ENCODE measurements at regions not wholly inside any gene's neighbourhood (a gene's known extent, or its start where the extent isn't known, plus 50 kb on each side); places are given as distances from the start of the nearest gene placed in this dataset.

DNA sequence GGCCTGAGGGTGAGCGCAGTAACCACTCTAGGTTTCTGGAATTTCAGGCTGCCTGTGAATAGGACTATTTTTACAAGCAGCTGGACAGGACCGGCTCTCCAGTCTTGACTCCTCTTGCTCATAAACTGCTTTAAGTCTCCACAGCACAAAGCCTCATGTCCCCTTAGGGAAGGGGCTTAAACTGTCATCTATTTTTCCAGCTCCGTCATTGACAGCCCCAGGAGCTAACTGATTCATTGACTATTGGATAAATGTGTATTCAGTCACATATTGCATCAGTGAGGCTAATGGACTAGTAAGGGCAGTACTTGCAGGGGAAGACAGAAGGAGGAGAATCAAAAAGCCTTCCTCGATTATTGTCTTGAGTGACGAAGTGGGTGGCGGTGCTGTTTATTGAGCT is 719.4 kb upstream of the ADAMTS16 start:
- DNase-seq, result no peak

GRCh38 chr5:4422247-4422646 is 717.9 kb upstream of the ADAMTS16 start:
- DNase-seq, result no peak

DNA sequence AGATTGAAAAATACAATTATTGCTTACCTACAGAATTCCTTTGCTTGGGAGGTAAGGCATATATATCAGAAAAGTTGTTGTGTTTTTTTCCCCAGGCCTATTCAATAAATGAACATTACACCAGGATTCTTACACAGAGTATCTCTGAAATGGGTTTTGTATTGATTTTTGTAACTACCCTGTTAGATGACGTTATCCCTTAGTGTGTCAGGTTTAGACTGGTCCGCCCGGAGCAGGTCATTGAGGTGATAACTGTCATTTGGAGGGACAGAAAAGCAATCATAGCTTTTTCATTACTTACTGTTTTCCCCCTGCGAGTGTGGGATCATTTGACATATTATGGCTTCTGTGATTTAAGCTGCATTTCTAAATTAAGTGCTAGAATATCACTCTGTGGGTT is 715.2 kb upstream of the ADAMTS16 start:
- no peak for DNase-seq

DNA sequence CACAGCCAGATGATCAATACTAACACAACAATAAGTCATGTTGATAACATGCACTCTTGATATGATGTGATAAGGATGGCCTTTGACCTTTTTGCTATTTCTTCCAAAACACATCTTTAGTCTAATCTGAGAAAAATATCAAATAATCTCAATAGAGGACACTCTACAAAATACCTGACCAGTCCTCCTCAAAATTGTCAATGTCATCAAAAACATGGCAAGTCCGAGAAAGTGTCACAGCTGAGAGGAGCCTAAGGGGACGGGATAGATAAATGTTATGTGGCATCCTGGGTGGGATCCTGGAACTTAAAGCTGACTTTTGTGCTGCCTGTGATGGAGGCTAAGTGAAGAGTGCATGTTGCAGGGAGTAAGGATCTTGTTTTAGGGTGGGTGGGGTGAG is 699.6 kb upstream of the ADAMTS16 start:
- no peak for DNase-seq

GRCh38 chr5:4442221-4442620 is 697.9 kb upstream of the ADAMTS16 start:
- no peak for DNase-seq

DNA sequence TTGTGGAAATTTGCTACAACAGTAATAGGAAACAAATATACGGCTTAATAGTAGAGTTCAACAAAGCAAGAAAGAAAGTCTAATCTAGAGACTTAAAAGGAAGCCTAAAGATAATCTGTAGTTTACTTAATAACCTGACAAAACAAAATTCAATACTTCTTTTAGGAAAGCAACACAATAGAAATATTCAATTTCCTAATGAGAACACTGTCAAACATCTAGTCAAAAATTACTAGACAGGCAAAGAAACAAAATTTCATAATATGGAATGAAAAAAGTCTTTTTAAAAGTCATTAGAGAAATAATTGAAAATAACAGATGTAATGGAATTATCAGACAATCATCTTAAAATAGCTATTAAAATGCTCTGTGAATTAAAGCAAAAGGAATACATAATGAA is 692.5 kb upstream of the ADAMTS16 start:
- DNase-seq, result no peak

DNA sequence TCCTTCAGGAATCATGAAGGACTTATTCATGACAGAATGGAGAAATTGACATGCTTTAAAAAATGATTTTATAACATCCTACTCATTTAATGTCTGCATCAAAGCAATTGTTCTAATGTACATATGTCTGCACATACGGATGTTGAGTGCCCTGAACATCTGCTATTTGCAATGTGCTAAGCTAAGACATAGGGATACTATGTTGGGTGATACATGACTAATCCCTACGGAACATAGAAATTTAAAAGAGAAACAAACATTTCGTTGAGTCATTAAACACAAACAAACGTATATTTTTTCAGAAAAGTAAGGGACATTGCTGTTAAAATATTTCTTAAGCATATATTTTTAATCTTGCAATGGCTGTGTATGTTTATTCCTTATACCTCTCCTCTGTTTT is 686.5 kb upstream of the ADAMTS16 start:
- DNase-seq, result no peak

GRCh38 chr5:4479426-4479825 is 660.7 kb upstream of the ADAMTS16 start:
- DNase-seq, result no peak

GRCh38 chr5:4480528-4481349 is 659.4 kb upstream of the ADAMTS16 start:
- no peak for DNase-seq

DNA sequence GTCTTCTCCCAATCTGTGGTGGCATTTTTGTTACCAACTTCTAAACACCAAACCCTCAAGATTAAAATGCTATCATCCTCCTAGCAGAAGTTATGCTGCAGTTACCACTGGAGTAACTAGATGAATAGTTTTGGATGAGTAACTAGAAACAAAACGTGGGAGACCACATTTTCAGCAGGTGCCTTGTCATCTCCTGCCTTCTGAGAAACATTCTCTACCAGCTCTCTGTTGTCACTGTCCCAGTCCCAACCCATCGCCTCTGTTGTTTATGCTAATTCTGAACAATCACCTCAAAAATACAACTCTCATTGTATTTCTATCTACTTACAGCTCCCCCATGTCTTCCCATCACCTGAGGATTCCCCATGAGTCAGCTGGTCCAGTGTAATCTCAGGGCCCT is 652.5 kb upstream of the ADAMTS16 start:
- DNase-seq, result no peak

- DNase-seq, result no peak
Observed at GRCh38 chr5:4511996-4512656, 628.0 kb upstream of the ADAMTS16 start.

DNA sequence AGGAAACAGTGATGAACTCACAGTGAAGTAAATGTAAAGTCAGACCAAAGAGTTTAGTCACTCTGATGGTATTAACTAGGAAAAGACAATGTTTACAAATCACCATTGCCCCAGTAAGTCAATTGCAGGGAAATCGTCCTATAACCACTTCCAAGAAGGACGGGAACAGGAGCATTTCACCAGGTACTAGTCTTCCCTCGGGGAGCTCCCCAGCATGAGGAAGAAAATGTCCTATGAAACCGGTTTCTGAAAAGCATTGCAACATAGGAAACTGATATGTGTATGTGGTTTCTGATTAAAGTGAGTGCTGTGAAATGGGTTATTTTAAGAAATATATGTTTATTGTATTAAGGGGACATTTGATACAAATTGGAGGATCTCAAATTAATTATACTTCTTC is 626.7 kb upstream of the ADAMTS16 start:
- DNase-seq, result no peak

GRCh38 chr5:4514067-4514648 is 626.0 kb upstream of the ADAMTS16 start:
- DNase-seq, result no peak

DNA sequence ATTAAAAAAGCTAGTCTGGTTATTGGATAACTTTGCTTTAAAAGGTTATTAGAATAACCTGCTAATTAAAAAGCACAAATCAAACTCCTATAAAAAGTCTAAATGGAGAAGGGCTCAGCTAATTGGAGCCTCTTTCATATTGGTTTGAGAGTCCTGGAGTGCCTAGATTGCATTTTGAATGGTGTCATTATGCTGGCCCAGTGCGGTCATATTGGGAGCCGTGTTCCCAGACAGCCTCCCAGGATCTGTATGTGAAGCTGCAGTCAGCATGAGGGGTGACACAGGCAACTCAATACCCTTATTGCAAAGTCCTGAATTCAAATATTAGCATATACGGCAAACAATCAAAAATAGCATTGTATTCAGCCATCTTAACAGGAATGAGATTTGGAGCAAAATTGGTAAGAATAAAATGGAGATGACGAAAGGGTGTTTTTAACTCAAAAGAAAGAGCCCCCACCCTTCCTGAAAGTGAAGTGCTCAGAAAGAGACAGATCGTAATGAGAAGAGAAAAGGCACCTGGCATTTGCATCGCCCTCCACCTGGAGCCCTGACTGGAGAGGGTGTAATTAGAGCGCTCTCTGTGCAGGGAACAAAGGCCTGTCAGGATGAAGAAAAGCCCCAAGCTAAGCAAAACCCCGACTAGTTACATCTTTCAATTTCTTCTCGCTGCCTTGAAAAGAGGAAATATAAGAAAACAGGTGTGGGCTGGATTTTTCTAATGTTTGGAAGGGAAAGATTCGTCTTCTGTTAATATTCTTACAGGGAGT is 621.0 kb upstream of the ADAMTS16 start:
- DNase-seq, result no peak

DNA sequence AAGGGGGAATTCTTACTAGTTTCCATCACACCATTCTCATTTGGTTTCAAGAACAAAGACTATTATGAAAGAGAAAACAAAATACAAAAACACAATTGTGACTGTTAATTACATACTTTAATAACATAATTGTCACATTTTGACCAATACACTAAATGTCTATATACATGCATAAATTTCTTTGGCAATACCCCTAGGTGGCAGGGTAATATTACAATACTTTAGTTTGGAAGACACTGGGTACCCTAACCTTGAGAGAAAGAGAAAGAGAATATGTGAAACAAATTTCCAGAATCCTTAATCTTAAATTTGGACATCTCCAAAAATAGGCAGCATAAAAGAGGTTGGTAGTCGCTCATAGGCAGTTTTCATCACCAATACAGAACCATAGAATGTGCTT is 619.6 kb upstream of the ADAMTS16 start:
- DNase-seq, result no peak

- no peak for DNase-seq
Observed at GRCh38 chr5:4523038-4523437, 617.1 kb upstream of the ADAMTS16 start.

DNA sequence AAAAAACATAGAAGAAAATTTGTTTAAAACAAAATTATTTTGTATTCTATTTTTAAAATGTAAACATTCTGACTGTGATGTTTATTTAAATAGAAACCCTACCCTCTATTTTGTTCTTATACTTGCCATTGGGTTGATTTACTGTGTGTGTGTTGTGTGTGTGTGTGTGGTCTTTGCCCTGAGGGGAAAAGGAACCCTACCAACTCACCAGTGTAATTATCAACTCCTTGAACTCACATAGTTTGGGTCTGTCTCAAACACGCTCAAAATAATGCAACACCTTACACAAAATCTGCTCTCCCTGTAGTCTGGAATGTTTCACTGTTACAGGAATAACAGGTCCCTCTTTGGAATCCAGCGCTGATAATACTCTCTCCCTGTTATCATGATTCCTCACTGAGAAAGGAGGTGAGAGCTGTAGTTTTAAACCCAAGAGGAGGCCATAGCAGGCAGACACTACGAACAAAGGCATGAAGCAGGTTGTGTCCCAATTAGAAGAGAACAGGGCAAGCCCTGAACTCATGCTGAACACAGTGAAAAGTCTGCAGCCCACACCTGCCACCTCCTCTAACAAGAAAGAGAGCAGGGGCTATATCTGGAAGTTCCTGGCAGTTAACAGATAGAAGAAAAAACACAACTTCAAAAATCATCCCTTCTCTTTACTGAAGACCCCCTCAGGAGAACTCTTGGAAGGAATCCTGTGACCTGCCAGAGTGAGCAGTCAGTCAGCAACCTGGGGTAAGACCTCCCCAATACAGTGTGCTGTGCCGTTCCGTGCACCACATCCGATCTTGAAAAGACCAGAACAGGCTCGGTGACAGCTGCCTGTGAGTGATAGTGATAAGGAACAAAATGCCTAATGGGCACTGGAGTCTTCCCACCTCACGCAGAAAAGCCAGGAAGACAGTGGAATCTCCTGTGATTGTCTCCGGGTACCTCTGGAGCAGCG is 608.1 kb upstream of the ADAMTS16 start:
- DNase-seq, result no peak

GRCh38 chr5:4532705-4533080 is 607.4 kb upstream of the ADAMTS16 start:
- no peak for DNase-seq

DNA sequence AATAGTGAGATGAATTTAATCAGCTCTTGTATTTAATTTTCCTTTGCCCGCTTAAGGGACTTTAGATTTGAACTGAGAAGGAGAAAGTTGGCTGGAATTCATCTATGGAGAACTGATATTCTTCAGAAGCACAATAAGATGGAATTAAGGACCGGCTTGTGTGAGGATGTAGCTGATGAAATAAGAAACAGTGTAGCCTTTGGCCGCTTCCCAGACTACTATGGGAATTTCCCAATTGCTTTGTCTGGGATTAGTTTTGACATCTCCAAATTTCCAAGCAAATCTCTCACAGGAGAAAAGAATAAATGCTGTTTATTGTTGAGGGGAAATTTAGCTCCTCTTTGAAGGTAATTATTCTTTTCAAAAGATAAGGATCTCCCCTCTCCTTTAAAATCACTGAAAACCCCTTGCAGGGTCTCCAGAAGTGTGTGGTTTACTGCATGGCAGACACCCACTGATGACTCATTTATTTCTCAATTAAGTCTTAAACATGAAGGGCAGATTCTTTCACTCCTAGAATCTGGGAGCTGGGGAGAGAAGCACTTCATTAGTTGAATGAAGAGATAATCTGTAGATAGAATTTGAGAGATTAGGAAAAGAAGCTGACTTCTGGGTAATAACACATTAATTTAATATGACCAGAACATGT is 606.5 kb upstream of the ADAMTS16 start:
- DNase-seq, result no peak

- no peak for DNase-seq
Observed at GRCh38 chr5:4537489-4537888, 602.6 kb upstream of the ADAMTS16 start.

DNA sequence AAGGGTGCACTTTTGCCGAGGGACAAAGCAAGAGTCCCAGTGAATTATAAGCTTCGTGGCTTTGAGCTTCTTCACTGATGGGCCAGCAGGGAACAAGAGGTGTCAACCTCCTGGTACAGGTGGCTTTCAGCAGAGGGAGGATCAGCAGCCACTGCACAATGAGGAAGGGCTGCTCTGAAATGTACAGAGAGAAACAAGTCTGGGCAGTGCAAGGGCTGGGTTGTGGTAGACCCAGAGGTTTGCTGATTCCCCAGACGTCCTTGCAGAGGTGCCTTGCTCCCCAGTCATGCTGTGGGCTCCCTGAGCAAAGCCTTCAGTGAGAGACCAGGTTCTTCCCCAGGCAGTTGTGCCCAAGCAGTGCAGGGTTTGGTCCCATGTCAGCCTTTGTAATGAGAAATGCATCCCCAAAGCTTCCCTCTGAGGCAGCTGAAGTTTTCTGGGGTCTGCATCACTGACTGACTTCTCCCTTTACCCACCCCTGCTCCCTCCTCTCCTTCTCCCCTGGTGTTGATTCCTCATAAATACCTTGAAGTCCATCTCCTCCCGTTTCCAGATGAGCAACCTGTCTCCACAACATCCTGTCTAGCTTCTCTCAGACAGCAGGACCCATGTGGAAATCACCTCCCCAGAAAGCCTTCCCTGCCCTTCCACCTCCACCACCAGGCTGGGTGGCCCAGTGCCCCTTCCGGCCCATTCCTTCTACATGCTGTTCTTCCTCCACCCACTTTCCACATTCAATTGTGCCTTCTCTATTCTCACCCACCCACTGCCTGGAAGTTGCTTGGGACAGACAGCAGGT is 599.6 kb upstream of the ADAMTS16 start:
- no peak for DNase-seq

Measured in CD4-positive, alpha-beta T cell treated with Interleukin-6 for 4 hours (primary cell).